IMR-90 (cell line): ENCODE measurements at regions not wholly inside any gene's neighbourhood (a gene's known extent, or its start where the extent isn't known, plus 50 kb on each side); places are given as distances from the start of the nearest gene placed in this dataset.

ENCODE experiments used
- ATAC-seq: fragments of 200-7000 bp; cut with Tn5 transposase; 2 replicates; pipeline ENCODE4 v1.9.1; 2020; ENCODE audit warnings: low read depth, mild to moderate bottlenecking, moderate library complexity
- BruUV-seq: library from RNA; stranded (reverse); fragments of 400-500 nt; replicated peaks from 2 replicates; lab custom pipeline; 2021; lab: Mats Ljungman, UMichigan
- CTCF ChIA-PET: fragments of 300-600 bp; formaldehyde crosslinking; extraction: SDS; loops from one replicate; lab custom pipeline; 2021; ENCODE audit warnings: antibody characterized with exemption; lab: Yijun Ruan, JAX
- POLR2A ChIA-PET: fragments of 300-600 bp; sonication (Branson Sonifier 250); formaldehyde crosslinking; loops from one replicate; lab custom pipeline; 2022; ENCODE audit warnings: antibody characterized with exemption; ENCODE audit not compliant: unreplicated experiment; lab: Charles Lee
- DNase-seq: peaks from one replicate; pipeline ENCODE4 v3.0.0; 2013
- H2AFZ ChIP-seq: replicated peaks from 2 replicates; pipeline ENCODE3; 2013; ENCODE audit warnings: low read length, mild to moderate bottlenecking; ENCODE audit not compliant: poor library complexity
- H2AK5ac ChIP-seq: 2 replicates; pipeline ENCODE4 v1.6.1; 2013; ENCODE audit warnings: low read depth, low read length, inconsistent platforms
- H2AK9ac ChIP-seq: replicated peaks from 2 replicates; pipeline ENCODE3; 2013; ENCODE audit warnings: mild to moderate bottlenecking, low read depth, low read length, moderate library complexity; ENCODE audit not compliant: poor library complexity
- H2BK120ac ChIP-seq: 2 replicates; pipeline ENCODE4 v1.6.1; 2013; ENCODE audit warnings: low read depth, low read length, inconsistent platforms
- H2BK15ac ChIP-seq: 3 replicates; pipeline ENCODE4 v1.6.1; 2013; ENCODE audit warnings: low read depth, low read length, inconsistent platforms
- H2BK20ac ChIP-seq: 2 replicates; pipeline ENCODE4 v1.6.1; 2013; ENCODE audit warnings: low read depth, mild to moderate bottlenecking, inconsistent platforms, low read length, moderate library complexity
- H2BK5ac ChIP-seq: 2 replicates; pipeline ENCODE4 v1.6.1; 2013; ENCODE audit warnings: mild to moderate bottlenecking, low read depth, low read length, inconsistent platforms; ENCODE audit not compliant: poor library complexity, severe bottlenecking
- H3K14ac ChIP-seq: replicated peaks from 2 replicates; pipeline ENCODE4 v1.6.1; 2013; ENCODE audit warnings: low read depth, low read length, inconsistent platforms
- H3K18ac ChIP-seq: 2 replicates; pipeline ENCODE4 v1.6.1; 2013; ENCODE audit warnings: low read depth, low read length, control low read depth
- H3K23ac ChIP-seq: 2 replicates; pipeline ENCODE4 v1.6.1; 2013; ENCODE audit warnings: low read depth, low read length, inconsistent platforms
- H3K27ac ChIP-seq: 2 replicates; pipeline ENCODE4 v1.5.1; 2013; ENCODE audit warnings: mild to moderate bottlenecking, control low read depth, low read length; ENCODE audit not compliant: insufficient read depth
- H3K27me3 ChIP-seq: 2 replicates; pipeline ENCODE4 v1.6.1; 2013; ENCODE audit warnings: low read length; ENCODE audit not compliant: control insufficient read depth, insufficient read depth
- H3K36me3 ChIP-seq: 2 replicates; pipeline ENCODE4 v1.6.1; 2013; ENCODE audit warnings: low read length, mixed read lengths; ENCODE audit not compliant: control insufficient read depth, insufficient read depth
- H3K4ac ChIP-seq: 2 replicates; pipeline ENCODE4 v1.6.1; 2013; ENCODE audit warnings: low read depth, low read length, inconsistent platforms
- H3K4me1 ChIP-seq: 2 replicates; pipeline ENCODE4 v1.6.1; 2013; ENCODE audit warnings: low read length, mixed read lengths; ENCODE audit not compliant: control insufficient read depth, insufficient read depth
- H3K4me2 ChIP-seq: 2 replicates; pipeline ENCODE4 v1.6.1; 2013; ENCODE audit warnings: low read depth, mild to moderate bottlenecking, control low read depth, low read length, moderate library complexity
- H3K4me3 ChIP-seq: 2 replicates; pipeline ENCODE4 v1.5.1; 2013; ENCODE audit warnings: low read depth, mild to moderate bottlenecking, control low read depth, low read length, moderate library complexity; ENCODE audit not compliant: insufficient read depth
- H3K56ac ChIP-seq: 2 replicates; pipeline ENCODE4 v1.6.1; 2013; ENCODE audit warnings: low read length, inconsistent platforms; ENCODE audit not compliant: insufficient read depth; ENCODE audit errors: extremely low read depth
- H3K79me1 ChIP-seq, 2 experiments: 2 replicates each; pipeline ENCODE4 v1.6.1; 2013; ENCODE audit warnings: low read length in 2 of 2, inconsistent platforms in 1 of 2, low read depth in 1 of 2
- H3K9ac ChIP-seq: 2 replicates; pipeline ENCODE4 v1.6.1; 2013; ENCODE audit warnings: low read depth, low read length, control low read depth
- H3K9me1 ChIP-seq: 2 replicates; pipeline ENCODE4 v1.6.1; 2013; ENCODE audit warnings: low read length, inconsistent platforms; ENCODE audit not compliant: insufficient read depth
- H3K9me3 ChIP-seq: 2 replicates; pipeline ENCODE4 v1.6.1; 2013; ENCODE audit warnings: low read length; ENCODE audit not compliant: control insufficient read depth, insufficient read depth
- H4K20me1 ChIP-seq: 2 replicates; pipeline ENCODE4 v1.6.1; 2013; ENCODE audit warnings: low read length, inconsistent platforms; ENCODE audit not compliant: insufficient read depth
- H4K5ac ChIP-seq: 2 replicates; pipeline ENCODE4 v1.6.1; 2013; ENCODE audit warnings: mild to moderate bottlenecking, low read depth, low read length, control low read depth
- H4K8ac ChIP-seq, 2 experiments: 2 replicates each; pipeline ENCODE4 v1.6.1; 2013; ENCODE audit warnings: low read depth in 2 of 2, low read length in 2 of 2, control low read depth in 1 of 2, inconsistent platforms in 1 of 2
- H4K91ac ChIP-seq: 2 replicates; pipeline ENCODE4 v1.6.1; 2013; ENCODE audit warnings: low read depth, low read length, inconsistent platforms; ENCODE audit not compliant: insufficient read depth
- BHLHE40 ChIP-seq: fragments of 150-350 bp; IDR thresholded peaks from 2 replicates; pipeline ENCODE4 v1.6.1; 2016; ENCODE audit warnings: mild to moderate bottlenecking, low read depth, low read length
- CEBPB ChIP-seq: IDR thresholded peaks from 2 replicates; pipeline ENCODE4 v1.6.1; 2012; ENCODE audit warnings: low read depth, low read length, improper control_type of control experiment
- CHD1 ChIP-seq: IDR thresholded peaks from 2 replicates; pipeline ENCODE4 v1.6.1; 2012; ENCODE audit warnings: low read depth, low read length, improper control_type of control experiment
- CTCF ChIP-seq: conservative IDR thresholded peaks from 2 replicates; pipeline ENCODE4 v1.5.1; 2012; ENCODE audit warnings: mild to moderate bottlenecking, low read depth, low read length, improper control_type of control experiment
- ELK1 ChIP-seq: fragments of 150-350 bp; IDR thresholded peaks from 2 replicates; pipeline ENCODE4 v1.6.1; 2016; ENCODE audit warnings: low read depth, mild to moderate bottlenecking, low read length, moderate library complexity, borderline replicate concordance
- FOS ChIP-seq: fragments of 150-350 bp; IDR thresholded peaks from 2 replicates; pipeline ENCODE4 v1.6.1; 2016; ENCODE audit warnings: low read depth, low read length
- MAFK ChIP-seq: IDR thresholded peaks from 2 replicates; pipeline ENCODE4 v1.6.1; 2012; ENCODE audit warnings: low read depth, low read length, improper control_type of control experiment
- MAZ ChIP-seq: IDR thresholded peaks from 2 replicates; pipeline ENCODE4 v1.6.1; 2012; ENCODE audit warnings: low read depth, mild to moderate bottlenecking, low read length, improper control_type of control experiment, moderate library complexity, borderline replicate concordance
- MXI1 ChIP-seq: IDR thresholded peaks from 2 replicates; pipeline ENCODE4 v1.6.1; 2012; ENCODE audit warnings: low read depth, mild to moderate bottlenecking, low read length, moderate library complexity, borderline replicate concordance
- NFE2L2 ChIP-seq: fragments of 150-350 bp; IDR thresholded peaks from 2 replicates; pipeline ENCODE4 v1.6.1; 2016; ENCODE audit warnings: low read depth, mild to moderate bottlenecking, low read length
- POLR2A ChIP-seq: IDR thresholded peaks from 2 replicates; pipeline ENCODE4 v1.6.1; 2012; ENCODE audit warnings: mild to moderate bottlenecking, low read depth, low read length
- RAD21 ChIP-seq: IDR thresholded peaks from 2 replicates; pipeline ENCODE4 v1.6.1; 2012; ENCODE audit warnings: low read length, improper control_type of control experiment
- RCOR1 ChIP-seq: IDR thresholded peaks from 2 replicates; pipeline ENCODE4 v1.6.1; 2012; ENCODE audit warnings: mild to moderate bottlenecking, low read length, improper control_type of control experiment; ENCODE audit not compliant: insufficient replicate concordance
- RFX5 ChIP-seq: IDR thresholded peaks from 2 replicates; pipeline ENCODE4 v1.8.0; 2012; ENCODE audit warnings: low read depth, mild to moderate bottlenecking, low read length, moderate library complexity
- SMC3 ChIP-seq: fragments of 150-350 bp; IDR thresholded peaks from 2 replicates; pipeline ENCODE4 v1.6.1; 2016; ENCODE audit warnings: low read depth, mild to moderate bottlenecking, antibody characterized with exemption, low read length, moderate library complexity
- USF2 ChIP-seq: fragments of 150-350 bp; IDR thresholded peaks from 2 replicates; pipeline ENCODE4 v1.6.1; 2017; ENCODE audit warnings: mild to moderate bottlenecking, antibody characterized with exemption, low read length, low read depth
- WGBS, 2 experiments: methylation state at CpG; one replicate each; pipeline versions ENCODE4 v1.1.5 to v1.1.7; 2013; ENCODE audit warnings: missing lambda C conversion rate in 2 of 2; ENCODE audit not compliant: insufficient read length in 1 of 2; ENCODE audit errors: extremely low coverage in 2 of 2; 5-methylcytosine and 5-hydroxymethylcytosine counted together
- dilution Hi-C: fragments of 300-500 bp; cut with HindIII; formaldehyde crosslinking; loops from one replicate; pipeline ENCODE4 v1.14.3; 2018; ENCODE audit warnings: low sequenced_read_pairs; ENCODE audit not compliant: unreplicated experiment
- in situ Hi-C: fragments of 300-500 bp; cut with MboI; formaldehyde crosslinking; loops from 3 replicates; pipeline ENCODE4 v1.14.3; 2019; ENCODE audit warnings: low sequenced_read_pairs, inconsistent platforms, mixed read lengths
- intact Hi-C: fragments of 100-400 bp; cut with micrococcal nuclease; formaldehyde crosslinking; loops from 2 replicates; pipeline ENCODE4 v1.10.0; 2022

- 76% methylated on average over 3 of the region's 7 CpGs; no CpG with 5 or more reads in 1 of the 2 experiments for WGBS, 2 experiments
- DNase-seq: no peak
These were observed 58.7 kb upstream of the ZFR start for GRCh38 chr5:32503261-32503660.

More at GRCh38 chr5:32503261-32503660, 58.7 kb upstream of the ZFR start:
- no peak overlapping the region for H3K4ac ChIP-seq
- H3K79me1 ChIP-seq: no peaks in the 10 kb centered on the region
- H4K8ac ChIP-seq: no peak overlapping the region
- H4K5ac ChIP-seq: no peak overlapping the region
- intact Hi-C loops: loop anchor here (10.0 kb wide), 1 partner anchor 922 kb away; no protein-coding TSS in a partner anchor
- no TSS peak for BruUV-seq
- H3K9ac ChIP-seq: no peak overlapping the region
- peaks cover 3% of the 10 kb centered on the region; the same call in 1 of the 2 replicates for H4K20me1 ChIP-seq
- TF ChIP-seq BHLHE40: no peak
- no peak for TF ChIP-seq CHD1
- no peak for TF ChIP-seq USF2
- no peak for TF ChIP-seq POLR2A
- TF ChIP-seq CTCF: no peak
- no peak for TF ChIP-seq NFE2L2
- no peak for TF ChIP-seq RFX5
- no peak for TF ChIP-seq MAFK
- TF ChIP-seq RCOR1: no peak
- no peak for TF ChIP-seq MAZ
- TF ChIP-seq FOS: no peak
- no peak for TF ChIP-seq SMC3
- no peak for TF ChIP-seq MXI1
- no peak for TF ChIP-seq RAD21
- TF ChIP-seq ELK1: no peak
- TF ChIP-seq CEBPB: no peak
- H2BK5ac ChIP-seq: no peak overlapping the region
- no peak overlapping the region for H3K27ac ChIP-seq
- CTCF ChIA-PET: no interaction called here
- in situ Hi-C loops: no loop called here
- H3K9me1 ChIP-seq: peaks cover 10% of the 10 kb centered on the region; the same call in 1 of the 2 replicates
- H3K36me3 ChIP-seq: no peaks in the 10 kb centered on the region
- peaks cover 27% of the 10 kb centered on the region for H3K4me1 ChIP-seq
- peaks cover 7% of the 10 kb centered on the region; the same call in 1 of the 2 replicates for H3K27me3 ChIP-seq
- POLR2A ChIA-PET: no interaction called here
- H3K18ac ChIP-seq: no peak overlapping the region
- H2BK20ac ChIP-seq: no peak overlapping the region
- H4K91ac ChIP-seq: no peak overlapping the region
- no peak overlapping the region for H3K4me2 ChIP-seq
- ATAC-seq: no peak
- H3K56ac ChIP-seq: no peak overlapping the region
- no peak overlapping the region for H2AFZ ChIP-seq
- no peak overlapping the region for H2AK5ac ChIP-seq
- no peak overlapping the region for H3K4me3 ChIP-seq
- H3K14ac ChIP-seq: no peak overlapping the region
- H2BK120ac ChIP-seq: no peak overlapping the region
- no peak overlapping the region for H2BK15ac ChIP-seq
- no peak overlapping the region for H2AK9ac ChIP-seq
- dilution Hi-C loops: no loop called here
- no peaks in the 10 kb centered on the region for H3K9me3 ChIP-seq
- H3K23ac ChIP-seq: no peak overlapping the region
